Caco-2 (cell line): ENCODE measurements at regions not wholly inside any gene's neighbourhood (a gene's known extent, or its start where the extent isn't known, plus 50 kb on each side); places are given as distances from the start of the nearest gene placed in this dataset.

ENCODE experiments used
- BruUV-seq: library from RNA; stranded (reverse); fragments of 400-500 nt; replicated peaks from 2 replicates; lab custom pipeline; 2021; lab: Mats Ljungman, UMichigan
- CTCF ChIA-PET: fragments of 300-600 bp; sonication (Branson Sonifier 250); formaldehyde crosslinking; loops from one replicate; lab custom pipeline; 2022; ENCODE audit warnings: antibody characterized with exemption; lab: Charles Lee
- POLR2A ChIA-PET: fragments of 300-600 bp; sonication (Branson Sonifier 250); formaldehyde crosslinking; loops from one replicate; lab custom pipeline; 2022; ENCODE audit warnings: antibody characterized with exemption; lab: Charles Lee
- DNase-seq, 2 experiments: peaks; one replicate each; pipeline versions ENCODE4 v3.0.0 to v3.0.0-alpha.2; 2020 to 2022
- H3K27me3 ChIP-seq: replicated peaks from 2 replicates; pipeline ENCODE4 v1.6.0; 2011; ENCODE audit warnings: low read length; ENCODE audit not compliant: control insufficient read depth, insufficient read depth
- H3K36me3 ChIP-seq: 2 replicates; pipeline ENCODE4 v1.5.1; 2011; ENCODE audit warnings: low read length; ENCODE audit not compliant: control insufficient read depth, insufficient read depth
- H3K4me1 ChIP-seq: fragments of 250-450 bp; sonication (Bioruptor Pico); 2 replicates; pipeline ENCODE4 v1.5.1; 2020; ENCODE audit warnings: mild to moderate bottlenecking
- H3K4me3 ChIP-seq: 2 replicates; pipeline ENCODE4 v1.5.1; 2011; ENCODE audit warnings: low read depth, mild to moderate bottlenecking, control low read depth, low read length
- H3K9me3 ChIP-seq: fragments of 250-450 bp; sonication (Bioruptor Pico); 2 replicates; pipeline ENCODE4 v1.5.1; 2020; ENCODE audit warnings: mild to moderate bottlenecking, moderate library complexity
- H3K27ac Mint-ChIP-seq: one replicate; pipeline ENCODE4 v1.8.0; 2022; ENCODE audit warnings: mixed read lengths; ENCODE audit not compliant: unreplicated experiment
- H3K27me3 Mint-ChIP-seq: one replicate; pipeline ENCODE4 v1.8.0; 2022; ENCODE audit warnings: mixed read lengths; ENCODE audit not compliant: insufficient read depth, unreplicated experiment
- H3K36me3 Mint-ChIP-seq: one replicate; pipeline ENCODE4 v1.8.0; 2022; ENCODE audit warnings: mild to moderate bottlenecking, mixed read lengths; ENCODE audit not compliant: insufficient read depth, unreplicated experiment
- H3K4me1 Mint-ChIP-seq: one replicate; pipeline ENCODE4 v1.8.0; 2022; ENCODE audit warnings: low read depth, mixed read lengths; ENCODE audit not compliant: unreplicated experiment
- H3K4me3 Mint-ChIP-seq: one replicate; pipeline ENCODE4 v1.8.0; 2022; ENCODE audit warnings: mild to moderate bottlenecking, moderate library complexity, mixed read lengths; ENCODE audit not compliant: unreplicated experiment
- H3K9me3 Mint-ChIP-seq: one replicate; pipeline ENCODE4 v1.8.0; 2022; ENCODE audit warnings: mixed read lengths; ENCODE audit not compliant: unreplicated experiment
- CTCF ChIP-seq, 2 experiments: fragments of 200-600 bp in 1 of 2; IDR thresholded peaks; 1 replicate in 1 of 2; 2 replicates in 1 of 2; pipeline versions ENCODE4 v1.5.1 to v1.8.0; 2011 to 2022; ENCODE audit warnings: antibody characterized with exemption in 1 of 2, control low read depth in 1 of 2, inconsistent platforms in 1 of 2, low read depth in 1 of 2, low read length in 1 of 2, mild to moderate bottlenecking in 1 of 2, moderate library complexity in 1 of 2; ENCODE audit not compliant: insufficient read depth in 1 of 2, severe bottlenecking in 1 of 2, unreplicated experiment in 1 of 2
- intact Hi-C: fragments of 100-400 bp; cut with micrococcal nuclease; formaldehyde crosslinking; loops from one replicate; pipeline ENCODE4 v1.10.0; 2022; ENCODE audit not compliant: unreplicated experiment

DNA sequence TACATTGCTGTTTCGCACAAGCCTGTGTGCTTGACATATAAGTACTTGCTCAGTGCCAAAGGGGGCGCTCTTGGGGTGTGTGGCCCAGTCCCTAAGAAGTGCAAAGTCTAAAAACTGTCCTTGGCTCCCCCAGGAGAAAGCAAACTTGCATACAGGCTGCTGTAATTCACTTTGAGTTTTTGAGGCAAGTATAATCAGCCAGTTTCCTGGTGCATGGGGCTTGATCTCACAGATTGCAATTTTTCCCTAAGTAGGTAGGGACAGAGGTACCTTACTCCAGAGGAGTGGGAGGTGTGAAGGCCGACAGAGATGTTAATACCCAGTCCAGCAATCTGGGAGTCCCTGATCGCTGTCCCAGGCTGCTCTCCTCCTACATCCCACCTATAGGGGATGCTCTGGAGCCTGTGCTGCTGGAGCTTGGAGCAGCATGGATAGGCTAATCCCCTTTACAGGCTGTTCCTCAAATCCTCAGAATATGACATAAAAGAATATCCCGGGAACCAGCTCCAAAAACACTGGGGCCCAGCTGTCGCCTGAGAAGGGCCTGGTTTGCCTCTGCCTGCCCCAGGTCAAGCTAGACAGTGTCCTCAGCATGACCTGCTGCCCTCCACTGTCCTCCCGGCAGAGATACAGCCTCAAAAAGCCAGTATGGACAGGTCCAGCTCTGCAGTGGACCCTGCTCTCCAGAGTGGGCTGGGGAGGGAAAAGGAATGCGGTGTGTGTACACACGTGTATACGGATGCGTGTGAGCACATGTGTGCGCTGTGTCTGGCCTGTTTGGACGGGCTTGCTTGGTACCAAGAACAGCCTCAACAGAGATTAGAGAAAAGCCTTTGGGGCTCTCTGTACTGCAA is 136.5 kb upstream of the HAAO start:
- peak overlapping the region; percentile 76 for H3K27ac Mint-ChIP-seq
- POLR2A ChIA-PET, result interaction anchor here (0.7 kb wide), 1 partner anchor 51 kb away, joined by 4 read pairs; no protein-coding TSS in a partner anchor
- TF ChIP-seq CTCF (IDR thresholded peaks at IDR 0.05; ENCODE audit: insufficient read depth in 1 of 2, low read depth in 1 of 2, low read length in 1 of 2, severe bottlenecking in 1 of 2, unreplicated experiment in 1 of 2), result peak; percentile 38 to 50
- CTCF ChIA-PET, result interaction anchor here (0.5 to 1.7 kb wide), 10 partner anchors 13 to 965 kb away, joined by 3 to 7 read pairs (median 4); partner anchors contain the start of gene ZFP36L2
- intact Hi-C loops, result loop anchor here (1.0 to 2.0 kb wide), 2 partner anchors 50 to 70 kb away; no protein-coding TSS in a partner anchor
- no peak overlapping the region for H3K4me3 Mint-ChIP-seq
- peak; percentile 65 to 70 for DNase-seq
- H3K36me3 Mint-ChIP-seq, result no peaks in the 10 kb centered on the region
- no peaks in the 10 kb centered on the region for H3K36me3 ChIP-seq
- H3K9me3 Mint-ChIP-seq, result no peaks in the 10 kb centered on the region
- H3K27me3 Mint-ChIP-seq, result no peaks in the 10 kb centered on the region
- H3K27me3 ChIP-seq, result no peaks in the 10 kb centered on the region
- peaks cover 53% of the 10 kb centered on the region for H3K4me1 Mint-ChIP-seq
- H3K4me1 ChIP-seq, result peaks cover 66% of the 10 kb centered on the region
- H3K9me3 ChIP-seq, result no peaks in the 10 kb centered on the region
- no peak overlapping the region for H3K4me3 ChIP-seq
- no TSS peak for BruUV-seq

DNA sequence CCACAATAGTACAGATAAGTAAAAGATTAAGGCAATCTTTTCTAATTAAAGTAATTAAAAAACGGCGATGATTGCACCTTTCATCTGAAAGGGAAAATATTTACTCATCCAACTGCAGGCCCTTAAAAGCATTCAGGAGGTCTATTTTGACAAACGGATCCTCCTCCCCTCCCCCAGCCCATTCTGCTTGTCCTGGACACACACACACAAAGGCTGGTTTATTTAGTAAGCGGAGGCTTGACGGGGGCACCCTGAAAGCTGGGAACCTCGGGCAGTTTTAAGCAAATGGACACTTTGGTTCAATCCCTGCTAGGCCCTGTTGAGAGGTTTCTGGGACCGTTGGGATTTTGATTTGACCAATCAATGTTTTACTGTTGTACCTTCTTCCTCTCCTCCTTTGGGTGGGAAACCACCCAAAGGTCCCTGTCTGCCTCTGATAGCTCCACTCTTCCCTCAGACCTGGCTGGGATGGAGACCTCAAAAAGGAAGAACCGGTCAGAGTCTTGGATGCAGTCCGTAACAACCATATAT is 135.8 kb upstream of the HAAO start:
- POLR2A ChIA-PET, result interaction anchor here (0.7 kb wide), 1 partner anchor 51 kb away, joined by 4 read pairs; no protein-coding TSS in a partner anchor
- no TSS peak for BruUV-seq
- H3K4me1 ChIP-seq, result peaks cover 73% of the 10 kb centered on the region

More for the DNA sequence above, 135.8 kb upstream of the HAAO start:
- no peaks in the 10 kb centered on the region for H3K9me3 Mint-ChIP-seq
- TF ChIP-seq CTCF (IDR thresholded peaks at IDR 0.05; ENCODE audit: insufficient read depth in 1 of 2, low read depth in 1 of 2, low read length in 1 of 2, severe bottlenecking in 1 of 2, unreplicated experiment in 1 of 2), result no peak
- no peaks in the 10 kb centered on the region for H3K36me3 ChIP-seq
- H3K27me3 Mint-ChIP-seq, result no peaks in the 10 kb centered on the region
- H3K27me3 ChIP-seq, result no peaks in the 10 kb centered on the region
- CTCF ChIA-PET, result interaction anchor here (0.7 to 1.7 kb wide), 3 partner anchors 68 to 353 kb away, joined by 3 to 7 read pairs (median 4); no protein-coding TSS in a partner anchor
- peaks cover 53% of the 10 kb centered on the region for H3K4me1 Mint-ChIP-seq
- no peak overlapping the region for H3K4me3 ChIP-seq
- intact Hi-C loops, result loop anchor here (2.0 kb wide), 1 partner anchor 51 kb away; no protein-coding TSS in a partner anchor
- H3K9me3 ChIP-seq, result no peaks in the 10 kb centered on the region
- peak overlapping the region; percentile 76 for H3K27ac Mint-ChIP-seq
- no peaks in the 10 kb centered on the region for H3K36me3 Mint-ChIP-seq
- peak; percentile 50 to 73 for DNase-seq
- peak overlapping the region; percentile 18 for H3K4me3 Mint-ChIP-seq
